Endodermal cell (in vitro differentiated cells): ENCODE measurements at regions not wholly inside any gene's neighbourhood (a gene's known extent, or its start where the extent isn't known, plus 50 kb on each side); places are given as distances from the start of the nearest gene placed in this dataset.

Experiments used
- DNase-seq: peaks from one replicate; pipeline ENCODE4 v3.0.0-alpha.2; 2017
- H3K27ac ChIP-seq: 2 replicates; pipeline ENCODE4 v1.5.1; 2013; ENCODE audit warnings: mild to moderate bottlenecking, low read depth, low read length, moderate library complexity
- H3K27me3 ChIP-seq: 2 replicates; pipeline ENCODE4 v1.6.1; 2013; ENCODE audit warnings: mild to moderate bottlenecking, low read length, moderate library complexity; ENCODE audit not compliant: insufficient read depth, control insufficient read depth, poor library complexity, severe bottlenecking
- H3K36me3 ChIP-seq: 2 replicates; pipeline ENCODE4 v1.7.0; 2013; ENCODE audit warnings: mild to moderate bottlenecking, low read length, moderate library complexity; ENCODE audit not compliant: control insufficient read depth, insufficient read depth
- H3K4me1 ChIP-seq: one replicate; pipeline ENCODE4 v1.7.0; 2013; ENCODE audit warnings: low read length; ENCODE audit not compliant: control insufficient read depth, insufficient read depth
- H3K4me3 ChIP-seq: 2 replicates; pipeline ENCODE4 v1.5.1; 2013; ENCODE audit warnings: mild to moderate bottlenecking, low read length, moderate library complexity
- H3K9ac ChIP-seq: 2 replicates; pipeline ENCODE4 v1.6.1; 2013; ENCODE audit warnings: mild to moderate bottlenecking, low read length, moderate library complexity; ENCODE audit not compliant: poor library complexity, severe bottlenecking; ENCODE audit errors: extremely low read depth
- H3K9me3 ChIP-seq: 2 replicates; pipeline ENCODE4 v1.6.1; 2013; ENCODE audit warnings: mild to moderate bottlenecking, low read length, moderate library complexity; ENCODE audit not compliant: control insufficient read depth
- H3K27ac Mint-ChIP-seq: 2 replicates; pipeline ENCODE4 v1.8.0; 2020; ENCODE audit warnings: mixed read lengths
- H3K27me3 Mint-ChIP-seq: 2 replicates; pipeline ENCODE4 v1.8.0; 2021; ENCODE audit warnings: mild to moderate bottlenecking, mixed read lengths; ENCODE audit not compliant: insufficient read depth
- H3K36me3 Mint-ChIP-seq: 2 replicates; pipeline ENCODE4 v1.8.0; 2020; ENCODE audit warnings: low read depth, mixed read lengths
- H3K4me1 Mint-ChIP-seq: 2 replicates; pipeline ENCODE4 v1.8.0; 2020; ENCODE audit warnings: mixed read lengths
- H3K4me3 Mint-ChIP-seq: 2 replicates; pipeline ENCODE4 v1.8.0; 2020; ENCODE audit warnings: mild to moderate bottlenecking, moderate library complexity, mixed read lengths
- H3K9me3 Mint-ChIP-seq: 2 replicates; pipeline ENCODE4 v1.8.0; 2020; ENCODE audit warnings: mild to moderate bottlenecking, mixed read lengths
- CTCF ChIP-seq: fragments of 200-600 bp; sonication (generic); conservative IDR thresholded peaks from 2 replicates; pipeline ENCODE4 v1.5.0; 2021; ENCODE audit warnings: antibody characterized with exemption, mild to moderate bottlenecking
- WGBS, 2 experiments: methylation state at CpG; one replicate each; pipeline versions ENCODE4 v1.1.5 to v1.1.7; 2013; ENCODE audit warnings: missing lambda C conversion rate in 2 of 2, mixed read lengths in 1 of 2; ENCODE audit not compliant: insufficient coverage in 1 of 2, insufficient read length in 1 of 2; 5-methylcytosine and 5-hydroxymethylcytosine counted together

DNA sequence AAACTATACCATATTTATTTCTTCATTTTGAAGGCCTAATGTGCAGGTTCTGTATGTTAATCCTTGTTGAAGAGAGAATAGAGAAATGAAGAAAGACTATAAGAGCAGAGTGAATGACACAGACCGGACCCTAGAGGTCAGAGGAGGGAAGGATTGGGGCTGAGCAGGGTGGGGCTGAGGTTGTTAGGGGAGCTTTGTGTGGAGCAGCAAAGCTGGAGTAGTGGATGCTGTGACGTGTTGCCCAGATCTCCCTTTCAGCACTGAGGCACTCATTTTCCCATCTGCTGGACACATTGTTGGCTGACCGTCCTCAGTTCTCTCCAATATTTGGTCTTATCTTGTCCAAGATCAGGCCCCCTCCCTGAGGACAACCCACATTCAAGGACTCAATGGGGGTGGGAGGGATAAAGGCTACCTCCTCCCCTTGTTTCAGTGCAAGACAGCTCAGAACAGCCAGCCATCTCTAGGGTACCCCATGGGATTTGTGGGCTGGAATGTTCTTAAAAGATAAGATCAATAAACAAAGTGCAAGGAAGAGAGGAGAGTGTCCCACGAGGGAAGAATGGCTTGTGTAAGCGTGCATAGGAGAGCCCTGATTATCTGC lies 143.6 kb downstream of the TDRD15 start:
- H3K27ac Mint-ChIP-seq, result no peak overlapping the region
- H3K9me3 ChIP-seq, result no peaks in the 10 kb centered on the region
- no peaks in the 10 kb centered on the region for H3K27me3 ChIP-seq
- no peaks in the 10 kb centered on the region for H3K36me3 ChIP-seq
- DNase-seq, result peak; percentile 40
- H3K27me3 Mint-ChIP-seq, result peaks cover 2% of the 10 kb centered on the region
- H3K4me3 ChIP-seq, result no peak overlapping the region
- no peak overlapping the region for H3K9ac ChIP-seq
- peak; percentile 29 for TF ChIP-seq CTCF
- H3K9me3 Mint-ChIP-seq, result no peaks in the 10 kb centered on the region
- no peak overlapping the region for H3K4me3 Mint-ChIP-seq
- WGBS, 2 experiments, result 78% methylated on average over 5 of the region's 5 CpGs; no CpG with 5 or more reads in 1 of the 2 experiments
- H3K4me1 ChIP-seq, result peaks cover 7% of the 10 kb centered on the region
- peaks cover 42% of the 10 kb centered on the region for H3K4me1 Mint-ChIP-seq
- H3K36me3 Mint-ChIP-seq, result no peaks in the 10 kb centered on the region
- H3K27ac ChIP-seq, result no peak overlapping the region

DNA sequence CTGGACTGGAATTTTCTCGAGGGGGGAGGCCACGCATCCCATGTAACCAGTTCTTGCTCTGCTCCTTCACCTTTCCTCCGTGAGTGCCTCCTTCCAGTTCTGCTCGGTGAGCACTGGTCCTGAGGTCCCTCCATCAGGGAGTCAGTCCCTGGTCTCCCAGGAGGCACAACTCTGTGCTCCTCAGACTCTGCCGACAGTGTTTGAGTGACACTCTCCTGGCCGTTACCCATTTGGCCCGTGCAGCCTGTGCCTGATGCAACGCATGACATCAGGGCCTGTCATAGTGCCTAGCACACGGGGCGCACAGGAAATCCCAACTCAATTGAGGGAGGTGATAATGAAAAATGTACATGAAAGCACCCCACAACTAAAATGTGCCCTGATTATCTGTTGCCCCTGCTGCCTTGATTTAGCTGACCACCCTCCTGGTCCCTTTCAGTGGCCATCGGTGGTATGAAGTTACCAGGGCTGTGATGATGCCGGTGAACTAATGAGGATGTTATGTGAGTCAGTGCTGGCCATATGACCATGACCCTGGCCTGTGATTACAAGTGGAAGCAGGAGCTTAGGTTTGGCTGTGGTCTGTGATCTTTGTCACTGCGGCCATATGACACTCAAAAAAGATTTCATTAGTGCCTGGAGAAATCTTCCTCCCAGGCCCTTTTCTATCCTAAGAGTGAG lies 144.6 kb downstream of the TDRD15 start:
- 95 to 96% methylated on average over 9 to 13 of the region's 13 CpGs for WGBS, 2 experiments
- H3K9me3 ChIP-seq, result no peaks in the 10 kb centered on the region
- Mint-ChIP-seq H3K27me3 (peaks cover 3% of the 10 kb centered on the region), H3K4me3 (no peak overlapping the region), H3K4me1 (peaks cover 39% of the 10 kb centered on the region), H3K27ac (no peak overlapping the region), H3K36me3 (no peaks in the 10 kb centered on the region), H3K9me3 (no peaks in the 10 kb centered on the region)
- peak; percentile 44 for DNase-seq
- H3K4me3 ChIP-seq, result no peak overlapping the region
- no peak for TF ChIP-seq CTCF
- H3K9ac ChIP-seq, result no peak overlapping the region
- H3K27me3 ChIP-seq, result no peaks in the 10 kb centered on the region
- no peaks in the 10 kb centered on the region for H3K36me3 ChIP-seq
- H3K27ac ChIP-seq, result no peak overlapping the region
- H3K4me1 ChIP-seq, result peaks cover 7% of the 10 kb centered on the region

DNA sequence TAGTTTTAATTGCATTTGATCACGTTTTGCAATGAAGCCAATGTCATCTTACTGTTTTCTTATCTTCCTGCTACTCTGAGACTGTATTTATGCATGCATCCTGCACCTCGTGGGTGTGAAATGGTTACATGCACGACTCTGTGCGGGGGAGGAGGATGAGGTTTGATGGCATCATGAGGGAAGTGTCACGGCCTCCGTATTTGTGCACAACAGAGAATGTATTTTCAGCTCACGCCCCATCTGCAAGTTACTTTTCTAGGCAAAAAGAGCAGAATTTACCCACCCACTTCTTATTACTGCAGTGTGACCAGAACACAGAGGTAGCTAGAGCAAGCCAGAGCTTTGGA lies 145.1 kb downstream of the TDRD15 start:
- Mint-ChIP-seq H3K27ac (no peak overlapping the region), H3K4me1 (peaks cover 39% of the 10 kb centered on the region), H3K4me3 (no peak overlapping the region), H3K36me3 (no peaks in the 10 kb centered on the region), H3K9me3 (no peaks in the 10 kb centered on the region), H3K27me3 (peaks cover 3% of the 10 kb centered on the region)
- WGBS, 2 experiments, result 74 to 100% methylated on average over 2 to 7 of the region's 7 CpGs
- peak; percentile 41 for DNase-seq
- Histone ChIP-seq H3K4me3 (no peak overlapping the region), H3K27me3 (no peaks in the 10 kb centered on the region), H3K9me3 (no peaks in the 10 kb centered on the region), H3K4me1 (peaks cover 7% of the 10 kb centered on the region), H3K9ac (no peak overlapping the region), H3K36me3 (no peaks in the 10 kb centered on the region), H3K27ac (no peak overlapping the region)
- TF ChIP-seq CTCF, result no peak
